Transverse colon (tissue), 4 donors: ENCODE measurements at regions not wholly inside any gene's neighbourhood (a gene's known extent, or its start where the extent isn't known, plus 50 kb on each side); places are given as distances from the start of the nearest gene placed in this dataset.

Experiments
- DNase-seq: peaks from one replicate; pipeline ENCODE4 v3.0.0-alpha.2; 2019
- H3K27ac ChIP-seq, 4 donors: fragments of 200-600 bp; sonication (generic); 2 replicates each; pipeline ENCODE4 v1.5.1; 2016 to 2018; ENCODE audit warnings: inconsistent platforms in 4 of 4
- H3K27me3 ChIP-seq: fragments of 200-600 bp; sonication (generic); 2 replicates; pipeline ENCODE4 v1.5.1; 2017; ENCODE audit warnings: inconsistent platforms
- H3K36me3 ChIP-seq, 4 donors: fragments of 200-600 bp; sonication (generic); 2 replicates each; pipeline ENCODE4 v1.5.1; 2017 to 2019; ENCODE audit warnings: inconsistent platforms in 4 of 4
- H3K4me1 ChIP-seq, 4 donors: fragments of 200-600 bp; sonication (generic); 2 replicates each; pipeline ENCODE4 v1.5.1; 2017 to 2020; ENCODE audit warnings: inconsistent platforms in 4 of 4
- H3K4me3 ChIP-seq, 4 donors: fragments of 200-600 bp; sonication (generic); 1 replicate in 1 of 4; 2 replicates in 3 of 4; pipeline versions ENCODE4 v1.5.1 to v1.6.1; 2017 to 2019; ENCODE audit warnings: inconsistent platforms in 4 of 4
- H3K9me3 ChIP-seq, 2 donors: fragments of 200-600 bp; sonication (generic); 2 replicates each; pipeline ENCODE4 v1.5.1; 2017 to 2019; ENCODE audit warnings: inconsistent platforms in 2 of 2
- EP300 ChIP-seq: sonication (generic); formaldehyde crosslinking; IDR thresholded peaks from one replicate; pipeline ENCODE4 v1.6.1; 2017; ENCODE audit warnings: antibody characterized with exemption, low read depth
- POLR2A ChIP-seq: fragments of 450-650 bp; IDR thresholded peaks from one replicate; pipeline ENCODE4 v1.6.1; 2016; ENCODE audit warnings: antibody characterized with exemption, mild to moderate bottlenecking, moderate library complexity
- POLR2AphosphoS5 ChIP-seq, 3 donors: sonication (generic); formaldehyde crosslinking; IDR thresholded peaks; one replicate each; pipeline ENCODE4 v1.6.1; 2016; ENCODE audit warnings: antibody characterized with exemption in 3 of 3
- WGBS, 2 donors: methylation state at CpG; one replicate each; pipeline ENCODE4 v1.1.5; 2018; ENCODE audit warnings: low coverage in 1 of 2; 5-methylcytosine and 5-hydroxymethylcytosine counted together
- in situ Hi-C, 4 donors: fragments of 200-750 bp; cut with MboI; loops; one replicate each; pipeline versions ENCODE4 v1.15.0 to v1.15.1; 2017; ENCODE audit warnings: low sequenced_read_pairs in 3 of 4, low pct_ligation_motif_present in 1 of 4, low pct_unique_long_range_greater_than_20kb in 1 of 4
- intact Hi-C: fragments of 100-400 bp; cut with DNase I; formaldehyde crosslinking; loops from one replicate; pipeline ENCODE4 v1.15.1; 2023; ENCODE audit warnings: low total_unique reads
- TF ChIP-seq, protein P1 (sequence below), 5 experiments: fragments of 200-600 bp in 3 of 5; fragments of 450-650 bp in 2 of 5; sonication (generic) in 3 of 5; IDR thresholded peaks; 1 replicate in 2 of 5; 2 replicates in 3 of 5; pipeline ENCODE4 v1.5.1; 2016 to 2017; ENCODE audit warnings: antibody characterized with exemption in 5 of 5, inconsistent platforms in 3 of 5, mild to moderate bottlenecking in 2 of 5, moderate library complexity in 1 of 5

DNA sequence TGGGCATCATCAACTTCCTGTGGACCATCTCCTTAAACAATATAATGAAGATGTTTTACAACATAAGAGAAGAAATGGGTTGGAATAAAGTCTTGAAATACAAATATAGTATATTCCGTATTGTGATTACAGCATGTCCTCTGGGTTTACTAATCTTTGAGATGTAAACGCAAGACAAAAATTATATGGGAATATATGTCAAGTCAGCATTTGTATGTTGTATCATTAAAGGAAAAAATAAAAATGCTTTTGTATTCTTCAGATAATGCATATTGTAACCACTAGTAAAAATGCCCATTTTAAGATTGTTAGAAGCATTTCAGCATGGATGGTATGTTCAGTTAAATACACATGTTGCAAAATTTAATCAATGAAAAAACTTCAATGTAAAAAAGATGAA, 893.3 kb downstream of the FLRT2 start:
- DNase-seq = no peak
- no peak overlapping the region for H3K27ac ChIP-seq
- H3K9me3 ChIP-seq = no peaks in the 10 kb centered on the region
- no peaks in the 10 kb centered on the region for H3K4me1 ChIP-seq
- H3K27me3 ChIP-seq = no peaks in the 10 kb centered on the region
- H3K4me3 ChIP-seq = no peak overlapping the region
- 64 to 65% methylated on average over 2 of the region's 2 CpGs for WGBS, 2 donors
- in situ Hi-C loops (no loop called here), intact Hi-C loops (no loop called here)
- no peak for TF ChIP-seq POLR2AphosphoS5 (IDR thresholded peaks at IDR 0.05)
- H3K36me3 ChIP-seq = no peaks in the 10 kb centered on the region

DNA sequence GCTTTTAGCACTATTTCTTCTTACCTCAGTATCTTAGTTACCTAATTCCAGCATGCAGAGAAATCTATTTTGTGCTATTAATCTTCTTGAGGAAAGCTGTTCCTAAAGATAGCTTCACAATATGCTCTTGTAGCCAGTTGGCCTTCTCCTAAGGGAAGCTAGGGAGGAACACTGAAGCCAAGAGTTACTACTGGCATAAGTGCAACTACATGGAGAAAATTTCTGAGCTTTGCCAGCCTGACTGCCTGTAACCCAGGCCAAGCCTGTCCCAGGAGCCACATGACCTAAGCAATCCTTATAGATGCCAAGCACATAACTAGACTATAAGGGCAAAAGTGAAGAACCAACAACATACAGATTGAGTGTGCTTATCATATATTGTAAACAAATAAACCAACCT, 890.2 kb downstream of the FLRT2 start:
- H3K4me3 ChIP-seq = no peak overlapping the region
- H3K27me3 ChIP-seq = no peaks in the 10 kb centered on the region
- H3K36me3 ChIP-seq = no peaks in the 10 kb centered on the region
- H3K4me1 ChIP-seq = no peaks in the 10 kb centered on the region
- no peaks in the 10 kb centered on the region for H3K9me3 ChIP-seq
- TF ChIP-seq POLR2AphosphoS5 (IDR thresholded peaks at IDR 0.05) (no peak), POLR2A (no peak), EP300 (no peak)
- TF ChIP-seq, protein P1, sequence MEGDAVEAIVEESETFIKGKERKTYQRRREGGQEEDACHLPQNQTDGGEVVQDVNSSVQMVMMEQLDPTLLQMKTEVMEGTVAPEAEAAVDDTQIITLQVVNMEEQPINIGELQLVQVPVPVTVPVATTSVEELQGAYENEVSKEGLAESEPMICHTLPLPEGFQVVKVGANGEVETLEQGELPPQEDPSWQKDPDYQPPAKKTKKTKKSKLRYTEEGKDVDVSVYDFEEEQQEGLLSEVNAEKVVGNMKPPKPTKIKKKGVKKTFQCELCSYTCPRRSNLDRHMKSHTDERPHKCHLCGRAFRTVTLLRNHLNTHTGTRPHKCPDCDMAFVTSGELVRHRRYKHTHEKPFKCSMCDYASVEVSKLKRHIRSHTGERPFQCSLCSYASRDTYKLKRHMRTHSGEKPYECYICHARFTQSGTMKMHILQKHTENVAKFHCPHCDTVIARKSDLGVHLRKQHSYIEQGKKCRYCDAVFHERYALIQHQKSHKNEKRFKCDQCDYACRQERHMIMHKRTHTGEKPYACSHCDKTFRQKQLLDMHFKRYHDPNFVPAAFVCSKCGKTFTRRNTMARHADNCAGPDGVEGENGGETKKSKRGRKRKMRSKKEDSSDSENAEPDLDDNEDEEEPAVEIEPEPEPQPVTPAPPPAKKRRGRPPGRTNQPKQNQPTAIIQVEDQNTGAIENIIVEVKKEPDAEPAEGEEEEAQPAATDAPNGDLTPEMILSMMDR (IDR thresholded peaks at IDR 0.05) = no peak
- in situ Hi-C loops (no loop called here), intact Hi-C loops (no loop called here)
- no peak for DNase-seq
- no peak overlapping the region for H3K27ac ChIP-seq

GRCh38 chr14:86414146-86414545, 884.2 kb downstream of the FLRT2 start:
- in situ Hi-C loops = no loop called here
- DNase-seq = no peak
- H3K9me3 ChIP-seq = no peaks in the 10 kb centered on the region
- H3K36me3 ChIP-seq = no peaks in the 10 kb centered on the region
- intact Hi-C loops = no loop called here
- H3K27ac ChIP-seq = no peak overlapping the region
- no peaks in the 10 kb centered on the region for H3K27me3 ChIP-seq
- WGBS, 2 donors = 82 to 91% methylated on average over 1 of the region's 1 CpG
- TF ChIP-seq POLR2AphosphoS5 (IDR thresholded peaks at IDR 0.05) (no peak), EP300 (no peak), POLR2A (no peak)
- TF ChIP-seq, protein P1 (IDR thresholded peaks at IDR 0.05) = no peak
- no peak overlapping the region for H3K4me3 ChIP-seq
- H3K4me1 ChIP-seq = no peaks in the 10 kb centered on the region

- H3K9me3 ChIP-seq = no peaks in the 10 kb centered on the region
- 60 to 67% methylated on average over 3 of the region's 3 CpGs for WGBS, 2 donors
- H3K27ac ChIP-seq = no peak overlapping the region
- no peaks in the 10 kb centered on the region for H3K27me3 ChIP-seq
- no peak for DNase-seq
- no peaks in the 10 kb centered on the region for H3K4me1 ChIP-seq
- in situ Hi-C loops = no loop called here
- H3K36me3 ChIP-seq = no peaks in the 10 kb centered on the region
- intact Hi-C loops = no loop called here
- H3K4me3 ChIP-seq = no peak overlapping the region
- TF ChIP-seq, protein P1 (IDR thresholded peaks at IDR 0.05) = no peak
- TF ChIP-seq POLR2AphosphoS5 (IDR thresholded peaks at IDR 0.05) (no peak), EP300 (no peak)
These were observed 875.2 kb downstream of the FLRT2 start for GRCh38 chr14:86404989-86405649.

GRCh38 chr14:86404425-86404824, 874.5 kb downstream of the FLRT2 start:
- DNase-seq = no peak
- 55 to 71% methylated on average over 2 of the region's 2 CpGs for WGBS, 2 donors
- intact Hi-C loops = no loop called here
- H3K9me3 ChIP-seq = no peaks in the 10 kb centered on the region
- no peaks in the 10 kb centered on the region for H3K36me3 ChIP-seq
- in situ Hi-C loops = no loop called here
- no peaks in the 10 kb centered on the region for H3K4me1 ChIP-seq
- TF ChIP-seq POLR2AphosphoS5 (IDR thresholded peaks at IDR 0.05) (no peak), POLR2A (no peak), EP300 (no peak)
- TF ChIP-seq, protein P1 (IDR thresholded peaks at IDR 0.05) = no peak
- H3K27me3 ChIP-seq = no peaks in the 10 kb centered on the region
- H3K4me3 ChIP-seq = no peak overlapping the region
- H3K27ac ChIP-seq = no peak overlapping the region
